Esophagus muscularis mucosa (tissue), 4 donors: ENCODE measurements at regions not wholly inside any gene's neighbourhood (a gene's known extent, or its start where the extent isn't known, plus 50 kb on each side); places are given as distances from the start of the nearest gene placed in this dataset.

Experiments used
- CTCF ChIP-seq, 3 experiments: fragments of 200-600 bp in 2 of 3; fragments of 450-650 bp in 1 of 3; sonication (generic) in 2 of 3; IDR thresholded peaks; one replicate each; pipeline ENCODE4 v1.5.1; 2017 to 2019; ENCODE audit warnings: antibody characterized with exemption in 3 of 3, mild to moderate bottlenecking in 2 of 3, moderate library complexity in 1 of 3
- EP300 ChIP-seq: sonication (generic); formaldehyde crosslinking; IDR thresholded peaks from one replicate; pipeline ENCODE4 v1.6.1; 2017; ENCODE audit warnings: antibody characterized with exemption
- POLR2A ChIP-seq: fragments of 450-650 bp; IDR thresholded peaks from one replicate; pipeline ENCODE4 v1.6.1; 2017; ENCODE audit warnings: antibody characterized with exemption, moderate library complexity, mild to moderate bottlenecking, low read depth
- POLR2AphosphoS5 ChIP-seq, 2 donors: sonication (generic); formaldehyde crosslinking; IDR thresholded peaks; one replicate each; pipeline ENCODE4 v1.6.1; 2017; ENCODE audit warnings: antibody characterized with exemption in 2 of 2

- no peak for TF ChIP-seq POLR2AphosphoS5 (IDR thresholded peaks at IDR 0.05)
- TF ChIP-seq CTCF (IDR thresholded peaks at IDR 0.05) = no peak
- no peak for TF ChIP-seq POLR2A
- TF ChIP-seq EP300 = no peak
These were observed 169.5 kb upstream of the PFKP start for GRCh38 chr10:2897619-2898508.
